ENCODE measurements at regions not wholly inside any gene's neighbourhood (a gene's known extent, or its start where the extent isn't known, plus 50 kb on each side); places are given as distances from the start of the nearest gene placed in this dataset.

DNA sequence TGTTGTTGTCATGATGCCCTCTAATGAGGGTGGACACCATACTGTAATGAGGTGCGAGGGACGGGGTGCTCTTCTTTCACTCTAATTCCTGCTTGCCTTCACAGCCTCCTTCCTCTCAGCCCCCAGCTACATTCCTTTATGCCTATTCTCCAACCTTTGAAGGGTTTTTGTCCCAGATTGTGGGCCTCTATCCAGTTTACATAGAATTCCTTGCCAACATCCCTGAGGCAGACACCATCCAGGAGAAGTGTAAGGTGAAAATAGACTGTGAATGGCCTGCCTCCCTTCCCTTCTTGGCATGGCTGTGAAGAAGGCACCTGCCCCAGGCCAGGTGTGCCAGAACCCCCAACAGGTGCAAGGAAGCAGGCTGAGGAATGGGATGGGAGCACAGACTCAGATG, 122.3 kb downstream of the CHST1 start:
- no peak overlapping the region for H3K4me3 ChIP-seq (ENCODE audit: low read depth, low read length)
- no peak for DNase-seq (ENCODE audit: low read depth)
- TF ChIP-seq POLR2A (IDR thresholded peaks at IDR 0.05; ENCODE audit: extremely low read depth, insufficient read length) = no peak
- TF ChIP-seq, protein P1, sequence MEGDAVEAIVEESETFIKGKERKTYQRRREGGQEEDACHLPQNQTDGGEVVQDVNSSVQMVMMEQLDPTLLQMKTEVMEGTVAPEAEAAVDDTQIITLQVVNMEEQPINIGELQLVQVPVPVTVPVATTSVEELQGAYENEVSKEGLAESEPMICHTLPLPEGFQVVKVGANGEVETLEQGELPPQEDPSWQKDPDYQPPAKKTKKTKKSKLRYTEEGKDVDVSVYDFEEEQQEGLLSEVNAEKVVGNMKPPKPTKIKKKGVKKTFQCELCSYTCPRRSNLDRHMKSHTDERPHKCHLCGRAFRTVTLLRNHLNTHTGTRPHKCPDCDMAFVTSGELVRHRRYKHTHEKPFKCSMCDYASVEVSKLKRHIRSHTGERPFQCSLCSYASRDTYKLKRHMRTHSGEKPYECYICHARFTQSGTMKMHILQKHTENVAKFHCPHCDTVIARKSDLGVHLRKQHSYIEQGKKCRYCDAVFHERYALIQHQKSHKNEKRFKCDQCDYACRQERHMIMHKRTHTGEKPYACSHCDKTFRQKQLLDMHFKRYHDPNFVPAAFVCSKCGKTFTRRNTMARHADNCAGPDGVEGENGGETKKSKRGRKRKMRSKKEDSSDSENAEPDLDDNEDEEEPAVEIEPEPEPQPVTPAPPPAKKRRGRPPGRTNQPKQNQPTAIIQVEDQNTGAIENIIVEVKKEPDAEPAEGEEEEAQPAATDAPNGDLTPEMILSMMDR (IDR thresholded peaks at IDR 0.05; ENCODE audit: low read depth, low read length) = no peak
- TF ChIP-seq MYC (IDR thresholded peaks at IDR 0.05; ENCODE audit: low read depth, low read length) = no peak
- TF ChIP-seq, protein P2, sequence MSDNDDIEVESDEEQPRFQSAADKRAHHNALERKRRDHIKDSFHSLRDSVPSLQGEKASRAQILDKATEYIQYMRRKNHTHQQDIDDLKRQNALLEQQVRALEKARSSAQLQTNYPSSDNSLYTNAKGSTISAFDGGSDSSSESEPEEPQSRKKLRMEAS (IDR thresholded peaks at IDR 0.05; ENCODE audit: low read depth, low read length) = no peak

DNA sequence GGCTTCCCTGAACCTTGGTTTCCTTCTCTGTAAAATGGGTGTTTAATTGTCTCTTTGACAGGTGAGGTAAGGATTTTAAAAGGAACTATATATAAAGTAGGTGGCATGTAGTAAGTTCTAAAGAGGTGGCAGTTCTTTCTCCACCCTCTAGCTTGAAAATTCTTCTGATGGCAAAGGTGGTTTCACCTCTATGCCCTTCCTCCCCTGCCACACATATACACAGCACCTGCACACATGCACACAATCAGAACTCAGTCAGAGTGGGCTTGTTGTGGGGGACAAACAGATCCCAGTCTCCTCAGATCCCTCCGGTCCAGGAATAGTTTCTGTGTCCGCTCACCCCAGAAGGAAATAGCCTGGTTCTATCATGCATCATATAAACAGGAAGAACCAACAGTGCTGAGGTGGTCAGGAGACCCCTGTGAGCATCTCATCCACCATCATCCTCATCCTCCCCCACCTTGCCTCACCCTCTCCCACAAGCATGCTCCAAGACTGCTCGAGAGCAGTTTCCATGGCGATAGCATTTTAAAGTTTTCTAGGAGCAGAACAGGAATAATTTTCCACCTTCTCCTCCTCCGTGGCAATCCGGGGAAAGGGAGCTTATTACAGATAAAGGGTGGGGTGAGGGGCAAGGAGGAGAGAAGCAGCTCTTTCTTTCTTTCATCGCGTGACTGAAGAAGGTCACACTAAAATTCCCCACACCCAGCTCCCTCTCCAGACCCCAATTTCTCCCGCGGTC, 123.6 kb downstream of the CHST1 start:
- DNase-seq (ENCODE audit: low read depth) = no peak
- H3K4me3 ChIP-seq (ENCODE audit: low read depth, low read length) = no peak overlapping the region
- TF ChIP-seq, protein P1 (IDR thresholded peaks at IDR 0.05; ENCODE audit: low read depth, low read length) = no peak
- TF ChIP-seq, protein P2 (IDR thresholded peaks at IDR 0.05; ENCODE audit: low read depth, low read length) = no peak
- TF ChIP-seq POLR2A (IDR thresholded peaks at IDR 0.05; ENCODE audit: extremely low read depth, insufficient read length) = no peak

DNA sequence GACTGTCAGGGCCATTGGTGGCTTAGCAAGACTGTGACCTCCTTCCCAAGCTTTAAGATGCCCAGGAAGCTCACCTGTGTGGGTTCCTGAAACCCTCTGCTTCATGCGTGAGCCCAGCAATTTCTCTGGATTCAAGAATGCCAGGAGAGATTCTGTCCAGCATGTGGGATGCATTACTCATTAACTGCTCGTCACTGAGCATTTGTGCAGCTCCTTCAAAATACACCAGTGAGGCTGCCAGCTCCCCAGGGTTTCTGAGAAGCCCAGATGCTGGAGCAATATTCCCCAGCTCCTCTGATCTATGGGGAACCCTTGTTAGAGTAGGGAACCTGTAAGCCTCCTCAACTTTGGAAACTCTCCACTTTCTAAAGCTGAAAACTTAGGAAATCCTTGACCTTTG, 126.5 kb downstream of the CHST1 start:
- TF ChIP-seq, protein P1 (IDR thresholded peaks at IDR 0.05; ENCODE audit: low read depth, low read length) = no peak
- TF ChIP-seq, protein P2 (IDR thresholded peaks at IDR 0.05; ENCODE audit: low read depth, low read length) = no peak
- TF ChIP-seq POLR2A (IDR thresholded peaks at IDR 0.05; ENCODE audit: extremely low read depth, insufficient read length) = no peak
- no peak for TF ChIP-seq MYC (IDR thresholded peaks at IDR 0.05; ENCODE audit: low read depth, low read length)
- H3K4me3 ChIP-seq (ENCODE audit: low read depth, low read length) = no peak overlapping the region
- DNase-seq (ENCODE audit: low read depth) = no peak

DNA sequence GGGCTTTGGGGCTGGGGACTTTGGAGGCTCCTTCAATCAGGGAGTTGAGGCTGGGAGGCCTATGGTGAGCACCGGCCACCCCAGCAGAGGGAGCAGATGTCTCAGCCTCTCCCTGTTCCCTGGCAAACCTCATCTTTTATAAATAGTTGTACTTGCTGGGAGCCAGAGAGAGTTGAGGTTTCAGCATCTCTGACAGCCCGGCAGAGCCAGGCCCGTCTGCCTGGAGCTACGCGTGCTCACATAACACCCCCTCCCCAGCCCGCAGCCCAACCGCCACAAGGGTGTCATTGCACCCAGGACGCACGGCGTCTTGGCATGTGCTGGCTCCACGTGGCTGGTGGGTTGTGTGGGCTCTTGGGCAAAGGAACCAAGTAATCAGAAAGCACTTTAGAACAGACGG, 127.1 kb downstream of the CHST1 start:
- no peak overlapping the region for H3K4me3 ChIP-seq (ENCODE audit: low read depth, low read length)
- TF ChIP-seq, protein P1 (IDR thresholded peaks at IDR 0.05; ENCODE audit: low read depth, low read length) = no peak
- no peak for TF ChIP-seq POLR2A (IDR thresholded peaks at IDR 0.05; ENCODE audit: extremely low read depth, insufficient read length)
- no peak for TF ChIP-seq MYC (IDR thresholded peaks at IDR 0.05; ENCODE audit: low read depth, low read length)
- TF ChIP-seq, protein P2 (IDR thresholded peaks at IDR 0.05; ENCODE audit: low read depth, low read length) = no peak
- DNase-seq (ENCODE audit: low read depth) = no peak

DNA sequence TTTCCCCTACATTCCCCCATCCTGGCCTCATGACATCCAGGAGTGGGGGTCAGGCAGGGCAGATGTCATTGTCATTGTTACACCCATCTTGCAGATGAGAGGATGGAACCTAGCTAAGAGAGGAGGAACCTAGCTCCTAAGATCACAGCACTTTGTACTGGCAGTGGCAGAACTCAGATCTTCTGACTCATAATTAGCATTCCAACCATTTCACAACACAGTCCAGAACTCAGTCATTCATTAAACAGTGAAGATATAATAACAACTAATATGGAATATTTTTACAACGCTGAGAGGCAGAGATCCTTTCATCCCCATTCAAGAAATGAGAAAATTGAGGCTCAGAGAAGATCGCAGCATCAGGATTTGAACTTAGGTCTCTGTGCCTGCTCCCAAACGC, 127.8 kb downstream of the CHST1 start:
- H3K4me3 ChIP-seq (ENCODE audit: low read depth, low read length) = no peak overlapping the region
- no peak for TF ChIP-seq POLR2A (IDR thresholded peaks at IDR 0.05; ENCODE audit: extremely low read depth, insufficient read length)
- TF ChIP-seq, protein P1 (IDR thresholded peaks at IDR 0.05; ENCODE audit: low read depth, low read length) = no peak
- TF ChIP-seq, protein P2 (IDR thresholded peaks at IDR 0.05; ENCODE audit: low read depth, low read length) = no peak
- TF ChIP-seq MYC (IDR thresholded peaks at IDR 0.05; ENCODE audit: low read depth, low read length) = no peak
- DNase-seq (ENCODE audit: low read depth) = no peak
